SU-DHL-6 (cell line): ENCODE measurements at regions not wholly inside any gene's neighbourhood (a gene's known extent, or its start where the extent isn't known, plus 50 kb on each side); places are given as distances from the start of the nearest gene placed in this dataset.

Source experiments
- H2AFZ ChIP-seq: fragments of 200-600 bp; sonication (generic); 2 replicates; pipeline ENCODE4 v1.6.1; 2014; ENCODE audit warnings: low read depth, mild to moderate bottlenecking, moderate library complexity, mixed read lengths, antibody characterized with exemption, low read length; ENCODE audit not compliant: severe bottlenecking
- H3F3A ChIP-seq: fragments of 200-600 bp; shearing (Covaris generic); 2 replicates; pipeline ENCODE4 v1.6.0; 2016; ENCODE audit warnings: antibody characterized with exemption, mild to moderate bottlenecking; ENCODE audit not compliant: insufficient read depth
- H3K27ac ChIP-seq: fragments of 200-600 bp; sonication (generic); 2 replicates; pipeline ENCODE4 v1.5.1; 2016; ENCODE audit warnings: low read depth, mild to moderate bottlenecking, low read length, moderate library complexity, mixed read lengths
- H3K27me3 ChIP-seq: fragments of 200-600 bp; sonication (generic), shearing (Covaris generic); 2 replicates; pipeline ENCODE4 v1.6.0; 2014; ENCODE audit warnings: mild to moderate bottlenecking, low read length
- H3K36me3 ChIP-seq: fragments of 200-600 bp; sonication (generic); 2 replicates; pipeline ENCODE4 v1.6.1; 2014; ENCODE audit warnings: mild to moderate bottlenecking, low read length, mixed read lengths
- H3K4me2 ChIP-seq: fragments of 300-600, 200-600 bp; shearing (Covaris generic), sonication (generic); 2 replicates; pipeline ENCODE4 v1.6.0; 2014; ENCODE audit warnings: low read length, low read depth, mild to moderate bottlenecking; ENCODE audit not compliant: poor library complexity, severe bottlenecking
- H3K4me3 ChIP-seq: fragments of 200-600 bp; sonication (generic); 2 replicates; pipeline ENCODE4 v1.5.1; 2014; ENCODE audit warnings: antibody characterized with exemption, low read length, mild to moderate bottlenecking, mixed read lengths; ENCODE audit not compliant: insufficient read depth, poor library complexity, severe bottlenecking
- H3K79me2 ChIP-seq: fragments of 200-600 bp; sonication (generic); 2 replicates; pipeline ENCODE4 v1.6.1; 2014; ENCODE audit warnings: mild to moderate bottlenecking, low read length, moderate library complexity; ENCODE audit not compliant: insufficient read depth
- H3K9ac ChIP-seq: fragments of 200-600 bp; sonication (generic); 2 replicates; pipeline ENCODE4 v1.7.0; 2014; ENCODE audit warnings: mild to moderate bottlenecking, low read length
- H3K9me2 ChIP-seq: fragments of 200-600 bp; sonication (generic); replicated peaks from 2 replicates; pipeline ENCODE4 v1.6.1; 2014; ENCODE audit warnings: low read length; ENCODE audit not compliant: insufficient read depth
- H3K9me3 ChIP-seq: fragments of 200-600 bp; sonication (generic); 2 replicates; pipeline ENCODE4 v1.6.1; 2014; ENCODE audit warnings: low read length, mixed read lengths; ENCODE audit not compliant: insufficient read depth
- H4K20me1 ChIP-seq: fragments of 200-600 bp; sonication (generic); 2 replicates; pipeline ENCODE4 v1.6.1; 2014; ENCODE audit warnings: low read depth, mild to moderate bottlenecking, antibody characterized with exemption, low read length, moderate library complexity, mixed read lengths
- EZH2phosphoT487 ChIP-seq: fragments of 200-600 bp; sonication (generic), shearing (Covaris generic); conservative IDR thresholded peaks from 2 replicates; pipeline ENCODE4 v1.6.1; 2018; ENCODE audit warnings: mild to moderate bottlenecking, antibody characterized with exemption, low read length, moderate library complexity, mixed read lengths
- TF ChIP-seq, protein P1 (sequence below): fragments of 200-600 bp; sonication (generic); IDR thresholded peaks from one replicate; pipeline ENCODE4 v1.5.1; 2017; ENCODE audit warnings: antibody characterized with exemption, mild to moderate bottlenecking, low read length, moderate library complexity; ENCODE audit not compliant: insufficient read depth, poor library complexity, severe bottlenecking

GRCh38 chr19:27846944-27847343, 1366.0 kb downstream of the UQCRFS1 start:
- no peak overlapping the region for H3K27ac ChIP-seq
- H3K36me3 ChIP-seq = no peaks in the 10 kb centered on the region
- H3K4me2 ChIP-seq = no peak overlapping the region
- H4K20me1 ChIP-seq = no peaks in the 10 kb centered on the region
- H3K9ac ChIP-seq = no peak overlapping the region
- no peak overlapping the region for H2AFZ ChIP-seq
- H3K27me3 ChIP-seq = no peaks in the 10 kb centered on the region
- H3K79me2 ChIP-seq = no peaks in the 10 kb centered on the region
- no peaks in the 10 kb centered on the region for H3K9me2 ChIP-seq
- TF ChIP-seq, protein P1, sequence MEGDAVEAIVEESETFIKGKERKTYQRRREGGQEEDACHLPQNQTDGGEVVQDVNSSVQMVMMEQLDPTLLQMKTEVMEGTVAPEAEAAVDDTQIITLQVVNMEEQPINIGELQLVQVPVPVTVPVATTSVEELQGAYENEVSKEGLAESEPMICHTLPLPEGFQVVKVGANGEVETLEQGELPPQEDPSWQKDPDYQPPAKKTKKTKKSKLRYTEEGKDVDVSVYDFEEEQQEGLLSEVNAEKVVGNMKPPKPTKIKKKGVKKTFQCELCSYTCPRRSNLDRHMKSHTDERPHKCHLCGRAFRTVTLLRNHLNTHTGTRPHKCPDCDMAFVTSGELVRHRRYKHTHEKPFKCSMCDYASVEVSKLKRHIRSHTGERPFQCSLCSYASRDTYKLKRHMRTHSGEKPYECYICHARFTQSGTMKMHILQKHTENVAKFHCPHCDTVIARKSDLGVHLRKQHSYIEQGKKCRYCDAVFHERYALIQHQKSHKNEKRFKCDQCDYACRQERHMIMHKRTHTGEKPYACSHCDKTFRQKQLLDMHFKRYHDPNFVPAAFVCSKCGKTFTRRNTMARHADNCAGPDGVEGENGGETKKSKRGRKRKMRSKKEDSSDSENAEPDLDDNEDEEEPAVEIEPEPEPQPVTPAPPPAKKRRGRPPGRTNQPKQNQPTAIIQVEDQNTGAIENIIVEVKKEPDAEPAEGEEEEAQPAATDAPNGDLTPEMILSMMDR = no peak
- no peak for TF ChIP-seq EZH2phosphoT487
- no peak overlapping the region for H3K4me3 ChIP-seq
- H3K9me3 ChIP-seq = no peaks in the 10 kb centered on the region
- H3F3A ChIP-seq = no peaks in the 10 kb centered on the region

DNA sequence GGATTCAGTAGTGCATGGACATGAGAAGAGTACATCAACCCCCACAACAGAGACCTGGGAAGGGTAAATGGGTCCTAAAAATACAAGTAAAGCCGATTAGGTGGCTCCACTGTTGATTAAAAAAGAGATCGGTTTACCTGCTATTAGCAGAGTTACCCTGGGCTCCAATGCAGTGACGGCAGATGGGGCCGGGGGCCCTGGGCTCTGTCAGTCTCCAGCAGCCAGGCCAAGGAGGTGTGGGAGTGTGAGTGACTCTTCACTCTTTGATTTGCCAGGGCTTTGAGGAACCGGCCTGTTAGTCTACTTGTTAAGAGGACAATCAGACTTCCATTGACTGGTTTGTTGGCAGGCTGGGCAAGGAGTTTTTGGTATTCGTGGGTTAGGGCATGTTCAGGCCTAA, 1368.7 kb downstream of the UQCRFS1 start:
- no peak overlapping the region for H2AFZ ChIP-seq
- H3K9ac ChIP-seq = no peak overlapping the region
- no peak overlapping the region for H3K27ac ChIP-seq
- no peaks in the 10 kb centered on the region for H3K79me2 ChIP-seq
- no peaks in the 10 kb centered on the region for H3K9me2 ChIP-seq
- H3K4me2 ChIP-seq = no peak overlapping the region
- H3K27me3 ChIP-seq = no peaks in the 10 kb centered on the region
- no peaks in the 10 kb centered on the region for H4K20me1 ChIP-seq
- no peaks in the 10 kb centered on the region for H3K36me3 ChIP-seq
- no peaks in the 10 kb centered on the region for H3K9me3 ChIP-seq
- no peaks in the 10 kb centered on the region for H3F3A ChIP-seq
- TF ChIP-seq, protein P1 = no peak
- no peak overlapping the region for H3K4me3 ChIP-seq

DNA sequence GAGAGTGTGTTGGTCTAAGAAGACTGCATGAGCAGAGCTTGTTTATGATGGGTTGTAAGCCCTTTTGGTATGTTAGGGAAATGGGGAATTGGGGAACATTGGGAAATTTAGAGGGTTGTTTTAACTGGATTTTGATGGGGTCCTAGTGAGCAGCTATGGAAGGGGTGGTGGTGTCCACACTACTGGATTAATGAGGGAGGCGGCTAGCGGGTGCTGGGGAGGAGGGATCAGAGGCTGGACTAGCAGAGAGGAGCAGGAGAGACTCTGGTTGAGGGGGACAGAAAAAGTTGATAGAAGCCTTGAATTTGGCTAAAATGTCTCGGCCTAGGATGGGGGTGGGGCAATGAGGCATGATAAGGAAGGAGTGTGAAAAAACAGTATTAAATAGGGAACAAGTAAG, 1369.1 kb downstream of the UQCRFS1 start:
- H2AFZ ChIP-seq = no peak overlapping the region
- no peaks in the 10 kb centered on the region for H3K27me3 ChIP-seq
- H3K9me2 ChIP-seq = no peaks in the 10 kb centered on the region
- no peaks in the 10 kb centered on the region for H4K20me1 ChIP-seq
- no peaks in the 10 kb centered on the region for H3K9me3 ChIP-seq
- TF ChIP-seq, protein P1 = no peak
- no peak for TF ChIP-seq EZH2phosphoT487
- no peak overlapping the region for H3K9ac ChIP-seq
- no peaks in the 10 kb centered on the region for H3K79me2 ChIP-seq
- H3F3A ChIP-seq = no peaks in the 10 kb centered on the region
- H3K27ac ChIP-seq = no peak overlapping the region
- H3K4me2 ChIP-seq = no peak overlapping the region
- no peak overlapping the region for H3K4me3 ChIP-seq
- no peaks in the 10 kb centered on the region for H3K36me3 ChIP-seq

DNA sequence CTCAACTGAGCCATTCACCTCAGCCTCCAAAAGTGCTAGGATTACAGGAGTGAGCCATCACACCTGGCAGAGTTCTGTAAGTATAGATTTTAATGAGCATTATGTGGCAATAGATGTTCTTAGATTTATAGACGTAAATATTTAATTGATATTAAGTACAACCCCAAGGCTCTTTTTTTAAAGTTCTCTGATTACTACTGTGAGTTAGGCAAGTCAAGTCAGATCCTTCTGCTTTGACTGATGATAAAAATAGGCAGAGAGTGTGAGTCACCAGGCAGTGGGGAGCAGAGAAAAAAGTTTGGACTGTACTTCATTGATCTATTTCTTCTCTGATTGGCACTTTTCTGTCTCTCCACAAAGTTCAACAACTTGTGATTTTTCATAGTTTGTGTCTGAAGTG, 1379.9 kb downstream of the UQCRFS1 start:
- Histone ChIP-seq H3K9me3 (no peaks in the 10 kb centered on the region), H3K4me2 (no peak overlapping the region), H3K9me2 (no peaks in the 10 kb centered on the region), H2AFZ (no peak overlapping the region), H3F3A (no peaks in the 10 kb centered on the region), H3K36me3 (no peaks in the 10 kb centered on the region), H3K27ac (no peak overlapping the region), H4K20me1 (no peaks in the 10 kb centered on the region), H3K27me3 (no peaks in the 10 kb centered on the region), H3K4me3 (no peak overlapping the region), H3K79me2 (no peaks in the 10 kb centered on the region), H3K9ac (no peak overlapping the region)
- TF ChIP-seq EZH2phosphoT487 = no peak
- TF ChIP-seq, protein P1 = no peak
